NT2/D1 (cell line): ENCODE measurements at regions not wholly inside any gene's neighbourhood (a gene's known extent, or its start where the extent isn't known, plus 50 kb on each side); places are given as distances from the start of the nearest gene placed in this dataset.

Experiments used
- DNase-seq: peaks from one replicate; pipeline ENCODE4 v3.0.0-alpha.2; 2011; ENCODE audit warnings: low read depth, low spot score
- H3K27me3 ChIP-seq: 2 replicates; pipeline ENCODE4 v1.6.0; 2011; ENCODE audit warnings: mild to moderate bottlenecking; ENCODE audit not compliant: insufficient read length, insufficient read depth
- H3K36me3 ChIP-seq: 2 replicates; pipeline ENCODE4 v1.6.1; 2011; ENCODE audit warnings: mild to moderate bottlenecking, low read length, mixed read lengths; ENCODE audit not compliant: insufficient read depth, insufficient read length
- H3K4me1 ChIP-seq: 2 replicates; pipeline ENCODE4 v1.5.1; 2011; ENCODE audit not compliant: insufficient read depth, insufficient read length
- H3K4me3 ChIP-seq: 2 replicates; pipeline ENCODE4 v1.5.1; 2011; ENCODE audit warnings: low read depth; ENCODE audit not compliant: insufficient read length
- H3K9ac ChIP-seq: 2 replicates; pipeline ENCODE4 v1.6.0; 2011; ENCODE audit warnings: low read depth; ENCODE audit not compliant: insufficient read length
- H3K9me3 ChIP-seq: 2 replicates; pipeline ENCODE4 v1.5.1; 2011; ENCODE audit warnings: mild to moderate bottlenecking, low read length; ENCODE audit not compliant: insufficient read depth
- SUZ12 ChIP-seq: IDR thresholded peaks from 2 replicates; pipeline ENCODE4 v1.6.1; 2011; ENCODE audit not compliant: insufficient read length, insufficient read depth; ENCODE audit errors: extremely low read depth
- YY1 ChIP-seq: IDR thresholded peaks from 2 replicates; pipeline ENCODE4 v1.6.1; 2011; ENCODE audit not compliant: insufficient read length, insufficient read depth
- ZNF274 ChIP-seq: IDR thresholded peaks from 2 replicates; pipeline ENCODE4 v1.6.1; 2011; ENCODE audit warnings: mild to moderate bottlenecking, low read depth, low read length

- Histone ChIP-seq H3K4me3 (peak overlapping the region; percentile 73), H3K36me3 (no peaks in the 10 kb centered on the region), H3K4me1 (no peaks in the 10 kb centered on the region), H3K9me3 (peaks cover 6% of the 10 kb centered on the region), H3K27me3 (peaks cover 13% of the 10 kb centered on the region), H3K9ac (peak overlapping the region; percentile 66)
- DNase-seq = peak; percentile 95
- TF ChIP-seq YY1 = no peak
- TF ChIP-seq SUZ12 = no peak
- no peak for TF ChIP-seq ZNF274
Measured at GRCh38 chr9:6703898-6704639, 53.7 kb upstream of the KDM4C start.

GRCh38 chr9:6702707-6703106, 55.1 kb upstream of the KDM4C start:
- no peak for DNase-seq
- no peak overlapping the region for H3K9ac ChIP-seq
- H3K4me1 ChIP-seq = no peaks in the 10 kb centered on the region
- H3K4me3 ChIP-seq = no peak overlapping the region
- no peaks in the 10 kb centered on the region for H3K36me3 ChIP-seq
- TF ChIP-seq SUZ12 (no peak), YY1 (no peak), ZNF274 (no peak)
- H3K9me3 ChIP-seq = no peaks in the 10 kb centered on the region
- H3K27me3 ChIP-seq = peaks cover 13% of the 10 kb centered on the region

- H3K9ac ChIP-seq = no peak overlapping the region
- no peaks in the 10 kb centered on the region for H3K9me3 ChIP-seq
- no peak overlapping the region for H3K4me3 ChIP-seq
- DNase-seq = no peak
- H3K36me3 ChIP-seq = no peaks in the 10 kb centered on the region
- no peaks in the 10 kb centered on the region for H3K4me1 ChIP-seq
- H3K27me3 ChIP-seq = peaks cover 4% of the 10 kb centered on the region
- TF ChIP-seq SUZ12 (no peak), YY1 (no peak), ZNF274 (no peak)
Measured at GRCh38 chr9:6696178-6696577, 50.6 kb upstream of the GLDC start.

- no peaks in the 10 kb centered on the region for H3K9me3 ChIP-seq
- DNase-seq = no peak
- no peak overlapping the region for H3K9ac ChIP-seq
- no peak overlapping the region for H3K4me3 ChIP-seq
- H3K4me1 ChIP-seq = no peaks in the 10 kb centered on the region
- no peaks in the 10 kb centered on the region for H3K27me3 ChIP-seq
- H3K36me3 ChIP-seq = no peaks in the 10 kb centered on the region
- TF ChIP-seq ZNF274 (no peak), SUZ12 (no peak), YY1 (no peak)
Measured at GRCh38 chr9:6695121-6695814, 49.7 kb upstream of the GLDC start.
